GM12864 (cell line): ENCODE measurements at regions not wholly inside any gene's neighbourhood (a gene's known extent, or its start where the extent isn't known, plus 50 kb on each side); places are given as distances from the start of the nearest gene placed in this dataset.

Experiments used
- DNase-seq: peaks from one replicate; pipeline ENCODE4 v3.0.0-alpha.2; 2011; ENCODE audit warnings: low read depth
- H3K4me3 ChIP-seq: 2 replicates; pipeline ENCODE4 v1.5.1; 2011; ENCODE audit warnings: mild to moderate bottlenecking, low read depth, low read length, control low read depth
- CTCF ChIP-seq: IDR thresholded peaks from 2 replicates; pipeline ENCODE4 v1.5.1; 2011; ENCODE audit warnings: low read depth, mild to moderate bottlenecking, moderate library complexity, low read length, control low read depth, inconsistent platforms; ENCODE audit errors: missing control alignments

DNA sequence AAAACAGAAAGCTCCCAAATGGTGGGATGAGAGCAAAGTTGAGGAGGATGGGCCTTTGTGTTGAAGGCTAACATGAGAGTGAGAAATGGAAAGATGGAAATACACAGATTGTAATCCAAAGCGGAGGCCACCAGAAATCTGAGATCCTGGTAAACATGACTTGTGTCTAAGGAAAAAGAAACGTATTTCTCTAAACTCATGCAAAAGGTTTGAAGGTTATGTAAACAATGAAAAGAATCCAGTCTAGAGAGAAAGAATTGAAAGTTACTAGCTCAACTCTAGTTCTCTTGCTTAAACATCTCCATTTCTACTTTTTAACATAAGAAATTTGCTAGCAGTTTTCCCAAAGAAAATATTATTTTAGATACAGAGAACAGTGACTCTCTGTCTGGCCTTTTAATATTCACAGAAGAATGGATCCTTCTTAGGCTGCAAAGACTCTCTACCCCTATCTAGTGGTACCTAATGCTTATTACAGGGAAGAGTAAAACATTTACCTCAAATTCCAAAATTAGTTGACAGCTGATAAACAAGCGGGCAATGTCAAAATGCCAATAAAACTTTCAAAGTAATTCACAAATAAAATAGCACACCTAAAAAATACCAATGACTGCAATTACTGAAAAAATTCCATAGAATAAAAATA is 75.8 kb upstream of the SOX5 start:
- no peak for DNase-seq
- TF ChIP-seq CTCF = peak; percentile 46
- no peak overlapping the region for H3K4me3 ChIP-seq

DNA sequence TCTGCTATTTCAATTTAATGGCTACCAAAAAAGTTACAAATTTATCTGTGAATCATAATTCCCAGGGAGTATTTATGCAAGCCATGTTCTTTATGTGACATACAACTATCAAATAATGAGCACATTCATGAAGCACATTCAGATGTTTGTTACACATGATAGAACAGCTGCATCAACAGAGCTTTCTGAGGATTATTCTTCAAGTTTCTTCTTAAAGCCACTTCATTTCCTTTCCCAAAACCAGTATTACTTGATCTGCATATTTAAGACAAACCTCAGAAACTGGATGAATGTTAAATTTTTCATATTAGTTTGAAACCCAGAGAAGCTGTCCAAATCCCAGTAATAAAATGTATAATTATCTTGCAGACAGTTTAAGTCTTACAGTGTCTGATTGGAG is 73.6 kb upstream of the SOX5 start:
- DNase-seq = no peak
- no peak for TF ChIP-seq CTCF
- no peak overlapping the region for H3K4me3 ChIP-seq

DNA sequence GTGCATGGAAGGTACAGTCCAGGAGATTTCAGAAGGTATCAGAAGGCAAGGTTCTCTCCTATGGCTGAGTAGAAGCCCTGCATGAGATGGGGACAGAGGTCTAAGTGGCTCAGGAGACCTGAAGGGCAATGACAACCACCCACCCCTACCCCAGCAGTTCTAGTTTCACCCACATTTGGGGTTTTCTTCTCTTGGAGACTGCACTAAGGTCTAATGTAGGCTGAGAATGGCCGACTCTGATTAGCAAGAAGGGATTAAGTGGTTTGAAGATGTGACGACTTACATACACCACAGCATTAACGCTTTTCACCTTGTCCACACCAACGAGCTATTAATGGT is 71.7 kb upstream of the SOX5 start:
- no peak overlapping the region for H3K4me3 ChIP-seq
- TF ChIP-seq CTCF = no peak
- DNase-seq = no peak

DNA sequence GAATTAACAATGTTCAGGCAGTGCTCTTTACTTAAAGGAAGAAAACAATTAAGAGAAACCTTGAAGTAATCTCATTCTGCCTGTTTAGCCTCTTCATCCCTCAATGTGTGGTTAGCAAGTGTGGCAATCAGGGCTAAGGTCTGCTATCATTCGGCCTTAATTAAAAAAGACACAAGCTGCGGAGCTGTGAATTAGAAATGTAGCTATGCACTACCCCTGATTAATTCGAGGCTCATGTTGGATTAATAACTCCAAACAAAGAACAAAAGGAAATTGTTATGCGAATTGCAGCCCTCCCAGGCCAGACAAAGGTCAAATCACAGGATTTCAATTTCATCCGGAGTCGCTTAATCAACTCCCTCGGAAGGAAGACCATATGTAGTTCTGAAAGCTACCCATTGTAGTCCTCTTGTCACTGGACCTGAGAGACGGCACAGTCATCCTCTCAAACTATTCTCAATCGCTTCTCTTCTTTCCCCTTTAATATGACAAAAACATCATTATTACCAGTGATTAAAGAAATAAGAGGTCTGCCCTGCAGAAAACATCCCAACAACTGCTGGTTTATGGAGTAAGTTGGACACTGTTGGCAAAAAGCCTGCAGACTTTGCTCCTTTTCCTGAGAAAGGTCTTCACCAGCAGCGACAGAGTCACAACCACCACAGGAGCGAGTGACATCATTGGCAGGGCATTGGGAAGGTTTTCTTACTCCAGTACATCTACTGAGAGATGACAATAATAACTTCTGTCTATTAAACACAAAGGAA is 71.1 kb upstream of the SOX5 start:
- no peak for DNase-seq
- TF ChIP-seq CTCF = no peak
- no peak overlapping the region for H3K4me3 ChIP-seq

- no peak for TF ChIP-seq CTCF
- DNase-seq = no peak
- H3K4me3 ChIP-seq = no peak overlapping the region
These were observed 66.3 kb upstream of the SOX5 start for GRCh38 chr12:24015833-24016160.

- no peak overlapping the region for H3K4me3 ChIP-seq
- no peak for TF ChIP-seq CTCF
- DNase-seq = no peak
These were observed 65.7 kb upstream of the SOX5 start for GRCh38 chr12:24014915-24015832.
